ENCODE measurements at regions not wholly inside any gene's neighbourhood (a gene's known extent, or its start where the extent isn't known, plus 50 kb on each side); places are given as distances from the start of the nearest gene placed in this dataset.

- Histone ChIP-seq H3K36me3 (ENCODE audit: control insufficient read depth in 5 of 5, insufficient read depth in 5 of 5, low read length in 5 of 5) (no peaks in the 10 kb centered on the region), H3K4me3 (ENCODE audit: low read depth in 1 of 5, low read length in 5 of 5) (no peak overlapping the region), H3K9me3 (ENCODE audit: control insufficient read depth in 5 of 5, low read length in 5 of 5) (peaks cover 0 to 4% (median 3%) of the 10 kb centered on the region in 5 donors), H3K4me1 (ENCODE audit: control insufficient read depth in 5 of 5, insufficient read depth in 5 of 5, low read length in 5 of 5) (no peaks in the 10 kb centered on the region), H3K9ac (ENCODE audit: low read length in 5 of 5) (no peak overlapping the region), H3K27ac (ENCODE audit: low read depth, low read length) (no peak overlapping the region), H3K27me3 (ENCODE audit: control insufficient read depth in 5 of 5, insufficient read depth in 4 of 5, low read length in 5 of 5) (no peaks in the 10 kb centered on the region)
Observed at GRCh38 chr2:128921751-128922150, 603.1 kb upstream of the HS6ST1 start.

- no peaks in the 10 kb centered on the region for H3K4me1 ChIP-seq (ENCODE audit: control insufficient read depth in 5 of 5, insufficient read depth in 5 of 5, low read length in 5 of 5)
- peaks cover 0 to 8% (median 2%) of the 10 kb centered on the region in 5 donors for H3K9me3 ChIP-seq (ENCODE audit: control insufficient read depth in 5 of 5, low read length in 5 of 5)
Observed at GRCh38 chr2:128922154-128922553, 603.5 kb upstream of the HS6ST1 start.

GRCh38 chr2:128925631-128926030 is 607.0 kb upstream of the HS6ST1 start:
- Histone ChIP-seq H3K4me1 (ENCODE audit: control insufficient read depth in 5 of 5, insufficient read depth in 5 of 5, low read length in 5 of 5) (no peaks in the 10 kb centered on the region), H3K4me3 (ENCODE audit: low read depth in 1 of 5, low read length in 5 of 5) (no peak overlapping the region), H3K27ac (ENCODE audit: low read depth, low read length) (no peak overlapping the region), H3K9ac (ENCODE audit: low read length in 5 of 5) (no peak overlapping the region), H3K9me3 (ENCODE audit: control insufficient read depth in 5 of 5, low read length in 5 of 5) (peaks cover 0 to 12% (median 6%) of the 10 kb centered on the region in 5 donors), H3K36me3 (ENCODE audit: control insufficient read depth in 5 of 5, insufficient read depth in 5 of 5, low read length in 5 of 5) (no peaks in the 10 kb centered on the region), H3K27me3 (ENCODE audit: control insufficient read depth in 5 of 5, insufficient read depth in 4 of 5, low read length in 5 of 5) (no peaks in the 10 kb centered on the region)

More at GRCh38 chr2:128922154-128922553, 603.5 kb upstream of the HS6ST1 start:
- Histone ChIP-seq H3K27me3 (ENCODE audit: control insufficient read depth in 5 of 5, insufficient read depth in 4 of 5, low read length in 5 of 5) (no peaks in the 10 kb centered on the region), H3K9ac (ENCODE audit: low read length in 5 of 5) (no peak overlapping the region), H3K4me3 (ENCODE audit: low read depth in 1 of 5, low read length in 5 of 5) (no peak overlapping the region), H3K27ac (ENCODE audit: low read depth, low read length) (no peak overlapping the region), H3K36me3 (ENCODE audit: control insufficient read depth in 5 of 5, insufficient read depth in 5 of 5, low read length in 5 of 5) (no peaks in the 10 kb centered on the region)

GRCh38 chr2:128930101-128930500 is 611.4 kb upstream of the HS6ST1 start:
- Histone ChIP-seq H3K36me3 (ENCODE audit: control insufficient read depth in 5 of 5, insufficient read depth in 5 of 5, low read length in 5 of 5) (no peaks in the 10 kb centered on the region), H3K4me3 (ENCODE audit: low read depth in 1 of 5, low read length in 5 of 5) (no peak overlapping the region), H3K9me3 (ENCODE audit: control insufficient read depth in 5 of 5, low read length in 5 of 5) (peaks cover 0 to 12% (median 6%) of the 10 kb centered on the region in 5 donors), H3K9ac (ENCODE audit: low read length in 5 of 5) (no peak overlapping the region), H3K27me3 (ENCODE audit: control insufficient read depth in 5 of 5, insufficient read depth in 4 of 5, low read length in 5 of 5) (no peaks in the 10 kb centered on the region), H3K27ac (ENCODE audit: low read depth, low read length) (no peak overlapping the region), H3K4me1 (ENCODE audit: control insufficient read depth in 5 of 5, insufficient read depth in 5 of 5, low read length in 5 of 5) (no peaks in the 10 kb centered on the region)

GRCh38 chr2:128940378-128940777 is 621.7 kb upstream of the HS6ST1 start:
- no peaks in the 10 kb centered on the region for H3K4me1 ChIP-seq (ENCODE audit: control insufficient read depth in 5 of 5, insufficient read depth in 5 of 5, low read length in 5 of 5)
- H3K27ac ChIP-seq (ENCODE audit: low read depth, low read length) = no peak overlapping the region
- H3K27me3 ChIP-seq (ENCODE audit: control insufficient read depth in 5 of 5, insufficient read depth in 4 of 5, low read length in 5 of 5) = peaks cover 0 to 4% (median 0%) of the 10 kb centered on the region in 5 donors
- H3K4me3 ChIP-seq (ENCODE audit: low read depth in 1 of 5, low read length in 5 of 5) = no peak overlapping the region
- no peaks in the 10 kb centered on the region for H3K9me3 ChIP-seq (ENCODE audit: control insufficient read depth in 5 of 5, low read length in 5 of 5)
- no peaks in the 10 kb centered on the region for H3K36me3 ChIP-seq (ENCODE audit: control insufficient read depth in 5 of 5, insufficient read depth in 5 of 5, low read length in 5 of 5)
- no peak overlapping the region for H3K9ac ChIP-seq (ENCODE audit: low read length in 5 of 5)

- Histone ChIP-seq H3K27ac (ENCODE audit: low read depth, low read length) (no peak overlapping the region), H3K36me3 (ENCODE audit: control insufficient read depth in 5 of 5, insufficient read depth in 5 of 5, low read length in 5 of 5) (no peaks in the 10 kb centered on the region), H3K9ac (ENCODE audit: low read length in 5 of 5) (no peak overlapping the region), H3K4me1 (ENCODE audit: control insufficient read depth in 5 of 5, insufficient read depth in 5 of 5, low read length in 5 of 5) (no peaks in the 10 kb centered on the region), H3K27me3 (ENCODE audit: control insufficient read depth in 5 of 5, insufficient read depth in 4 of 5, low read length in 5 of 5) (peaks cover 0 to 4% (median 0%) of the 10 kb centered on the region in 5 donors), H3K4me3 (ENCODE audit: low read depth in 1 of 5, low read length in 5 of 5) (no peak overlapping the region), H3K9me3 (ENCODE audit: control insufficient read depth in 5 of 5, low read length in 5 of 5) (no peaks in the 10 kb centered on the region)
Observed at GRCh38 chr2:128941751-128942150, 623.1 kb upstream of the HS6ST1 start.

GRCh38 chr2:128949360-128949759 is 630.7 kb upstream of the HS6ST1 start:
- H3K9ac ChIP-seq (ENCODE audit: low read length in 5 of 5) = no peak overlapping the region
- H3K4me1 ChIP-seq (ENCODE audit: control insufficient read depth in 5 of 5, insufficient read depth in 5 of 5, low read length in 5 of 5) = no peaks in the 10 kb centered on the region
- H3K4me3 ChIP-seq (ENCODE audit: low read depth in 1 of 5, low read length in 5 of 5) = no peak overlapping the region
- H3K36me3 ChIP-seq (ENCODE audit: control insufficient read depth in 5 of 5, insufficient read depth in 5 of 5, low read length in 5 of 5) = no peaks in the 10 kb centered on the region
- peaks cover 0 to 14% (median 4%) of the 10 kb centered on the region in 5 donors for H3K9me3 ChIP-seq (ENCODE audit: control insufficient read depth in 5 of 5, low read length in 5 of 5)
- peaks cover 0 to 7% (median 0%) of the 10 kb centered on the region in 5 donors for H3K27me3 ChIP-seq (ENCODE audit: control insufficient read depth in 5 of 5, insufficient read depth in 4 of 5, low read length in 5 of 5)
- no peak overlapping the region for H3K27ac ChIP-seq (ENCODE audit: low read depth, low read length)

- Histone ChIP-seq H3K27me3 (ENCODE audit: control insufficient read depth in 5 of 5, insufficient read depth in 4 of 5, low read length in 5 of 5) (peaks cover 0 to 7% (median 0%) of the 10 kb centered on the region in 5 donors), H3K9ac (ENCODE audit: low read length in 5 of 5) (no peak overlapping the region), H3K36me3 (ENCODE audit: control insufficient read depth in 5 of 5, insufficient read depth in 5 of 5, low read length in 5 of 5) (no peaks in the 10 kb centered on the region), H3K4me1 (ENCODE audit: control insufficient read depth in 5 of 5, insufficient read depth in 5 of 5, low read length in 5 of 5) (no peaks in the 10 kb centered on the region), H3K9me3 (ENCODE audit: control insufficient read depth in 5 of 5, low read length in 5 of 5) (peaks cover 0 to 14% (median 4%) of the 10 kb centered on the region in 5 donors), H3K27ac (ENCODE audit: low read depth, low read length) (no peak overlapping the region), H3K4me3 (ENCODE audit: low read depth in 1 of 5, low read length in 5 of 5) (no peak overlapping the region)
Observed at GRCh38 chr2:128950758-128951157, 632.1 kb upstream of the HS6ST1 start.

GRCh38 chr2:128958241-128958640 is 639.6 kb upstream of the HS6ST1 start:
- no peaks in the 10 kb centered on the region for H3K4me1 ChIP-seq (ENCODE audit: control insufficient read depth in 5 of 5, insufficient read depth in 5 of 5, low read length in 5 of 5)
- H3K27ac ChIP-seq (ENCODE audit: low read depth, low read length) = no peak overlapping the region
- peaks cover 0 to 6% (median 0%) of the 10 kb centered on the region in 5 donors for H3K27me3 ChIP-seq (ENCODE audit: control insufficient read depth in 5 of 5, insufficient read depth in 4 of 5, low read length in 5 of 5)
- H3K4me3 ChIP-seq (ENCODE audit: low read depth in 1 of 5, low read length in 5 of 5) = no peak overlapping the region
- H3K36me3 ChIP-seq (ENCODE audit: control insufficient read depth in 5 of 5, insufficient read depth in 5 of 5, low read length in 5 of 5) = no peaks in the 10 kb centered on the region
- no peak overlapping the region for H3K9ac ChIP-seq (ENCODE audit: low read length in 5 of 5)
- H3K9me3 ChIP-seq (ENCODE audit: control insufficient read depth in 5 of 5, low read length in 5 of 5) = peaks cover 0 to 15% (median 6%) of the 10 kb centered on the region in 5 donors

- Histone ChIP-seq H3K27ac (ENCODE audit: low read depth, low read length) (no peak overlapping the region), H3K9me3 (ENCODE audit: control insufficient read depth in 5 of 5, low read length in 5 of 5) (peaks cover 0 to 2% (median 0%) of the 10 kb centered on the region in 5 donors), H3K27me3 (ENCODE audit: control insufficient read depth in 5 of 5, insufficient read depth in 4 of 5, low read length in 5 of 5) (no peaks in the 10 kb centered on the region), H3K36me3 (ENCODE audit: control insufficient read depth in 5 of 5, insufficient read depth in 5 of 5, low read length in 5 of 5) (no peaks in the 10 kb centered on the region), H3K4me1 (ENCODE audit: control insufficient read depth in 5 of 5, insufficient read depth in 5 of 5, low read length in 5 of 5) (no peaks in the 10 kb centered on the region), H3K9ac (ENCODE audit: low read length in 5 of 5) (no peak overlapping the region), H3K4me3 (ENCODE audit: low read depth in 1 of 5, low read length in 5 of 5) (no peak overlapping the region)
Observed at GRCh38 chr2:128967646-128968045, 649.0 kb upstream of the HS6ST1 start.

GRCh38 chr2:128969374-128969773 is 650.7 kb upstream of the HS6ST1 start:
- Histone ChIP-seq H3K27me3 (ENCODE audit: control insufficient read depth in 5 of 5, insufficient read depth in 4 of 5, low read length in 5 of 5) (no peaks in the 10 kb centered on the region), H3K4me1 (ENCODE audit: control insufficient read depth in 5 of 5, insufficient read depth in 5 of 5, low read length in 5 of 5) (no peaks in the 10 kb centered on the region), H3K9ac (ENCODE audit: low read length in 5 of 5) (no peak overlapping the region), H3K36me3 (ENCODE audit: control insufficient read depth in 5 of 5, insufficient read depth in 5 of 5, low read length in 5 of 5) (no peaks in the 10 kb centered on the region), H3K9me3 (ENCODE audit: control insufficient read depth in 5 of 5, low read length in 5 of 5) (no peaks in the 10 kb centered on the region), H3K4me3 (ENCODE audit: low read depth in 1 of 5, low read length in 5 of 5) (no peak overlapping the region), H3K27ac (ENCODE audit: low read depth, low read length) (no peak overlapping the region)
